ENCODE measurements at regions not wholly inside any gene's neighbourhood (a gene's known extent, or its start where the extent isn't known, plus 50 kb on each side); places are given as distances from the start of the nearest gene placed in this dataset.

GRCh38 chr13:82698383-82698782 is 1183.9 kb downstream of the SLITRK1 start:
- Histone ChIP-seq H3K4me1 (ENCODE audit: control insufficient read depth in 1 of 2, insufficient read depth in 2 of 2, low read length in 2 of 2) (no peaks in the 10 kb centered on the region), H3K79me2 (ENCODE audit: insufficient read depth, low read length) (no peaks in the 10 kb centered on the region), H2AFZ (ENCODE audit: insufficient read depth, low read depth, low read length, poor library complexity, severe bottlenecking) (no peak overlapping the region), H4K20me1 (ENCODE audit: insufficient read depth, low read length) (no peaks in the 10 kb centered on the region), H3K9ac (ENCODE audit: insufficient read depth, low read length, poor library complexity, severe bottlenecking) (no peak overlapping the region), H3K9me3 (replicated peaks in 1 of 2; ENCODE audit: control insufficient read depth in 1 of 2, insufficient read depth in 1 of 2, low read length in 2 of 2) (no peaks in the 10 kb centered on the region), H3K36me3 (replicated peaks in 1 of 2; ENCODE audit: control insufficient read depth in 1 of 2, insufficient read depth in 2 of 2, low read length in 2 of 2) (no peaks in the 10 kb centered on the region), H3K27ac (ENCODE audit: low read depth in 1 of 2, low read length in 2 of 2) (no peak overlapping the region), H3K4me2 (replicated peaks; ENCODE audit: extremely low read depth, low read length, poor library complexity, severe bottlenecking) (no peak overlapping the region), H3K27me3 (ENCODE audit: control insufficient read depth in 2 of 2, insufficient read depth in 2 of 2, low read length in 2 of 2) (no peaks in the 10 kb centered on the region), H3K4me3 (replicated peaks in 1 of 3; ENCODE audit: low read depth in 2 of 3, low read length in 3 of 3) (no peak overlapping the region)
- TF ChIP-seq CTCF (IDR thresholded peaks at IDR 0.05): no peak
- Mint-ChIP-seq H3K27me3 (ENCODE audit: low read depth in 3 of 3) (no peaks in the 10 kb centered on the region), H3K36me3 (no peaks in the 10 kb centered on the region), H3K27ac (no peak overlapping the region), H3K9me3 (peaks cover 0 to 3% (median 0%) of the 10 kb centered on the region in 7 donors), H3K4me1 (no peaks in the 10 kb centered on the region), H3K4me3 (no peak overlapping the region)
- no peak for DNase-seq
- intact Hi-C loops (cut with micrococcal nuclease): no loop called here

DNA sequence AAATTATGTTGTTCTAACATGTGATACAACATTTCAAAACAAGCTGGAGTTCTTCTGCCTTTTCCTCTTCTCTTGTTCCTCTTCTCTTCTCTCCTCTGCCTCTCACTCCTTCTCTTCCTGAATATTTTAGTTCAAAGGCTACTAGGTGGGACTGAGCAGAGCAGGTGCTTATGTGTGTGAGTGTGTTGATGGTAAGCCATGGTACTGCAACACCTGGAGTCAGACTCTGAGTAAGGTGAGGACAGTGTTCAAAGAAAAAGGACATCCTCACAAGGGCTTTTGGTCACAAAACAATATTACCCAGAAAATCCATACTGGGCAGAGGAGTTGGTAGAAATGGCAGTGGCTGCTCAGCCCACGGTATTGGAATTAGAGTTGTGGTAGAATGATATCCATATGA is 1188.7 kb downstream of the SLITRK1 start:
- Mint-ChIP-seq H3K27me3 (ENCODE audit: low read depth in 3 of 3) (no peaks in the 10 kb centered on the region), H3K4me1 (peaks cover 2% of the 10 kb centered on the region), H3K4me3 (no peak overlapping the region), H3K27ac (no peak overlapping the region), H3K9me3 (peaks cover 0 to 2% (median 0%) of the 10 kb centered on the region in 7 donors), H3K36me3 (no peaks in the 10 kb centered on the region)
- H4K20me1 ChIP-seq (ENCODE audit: insufficient read depth, low read length): no peaks in the 10 kb centered on the region
- H3K36me3 ChIP-seq (replicated peaks in 1 of 2; ENCODE audit: control insufficient read depth in 1 of 2, insufficient read depth in 2 of 2, low read length in 2 of 2): no peaks in the 10 kb centered on the region
- H3K9me3 ChIP-seq (replicated peaks in 1 of 2; ENCODE audit: control insufficient read depth in 1 of 2, insufficient read depth in 1 of 2, low read length in 2 of 2): no peaks in the 10 kb centered on the region
- WGBS (ENCODE audit: insufficient coverage): 100% methylated on average over 1 of the region's 1 CpG
- H3K27ac ChIP-seq (ENCODE audit: low read depth in 1 of 2, low read length in 2 of 2): no peak overlapping the region
- H2AFZ ChIP-seq (ENCODE audit: insufficient read depth, low read depth, low read length, poor library complexity, severe bottlenecking): no peak overlapping the region
- no peak overlapping the region for H3K9ac ChIP-seq (ENCODE audit: insufficient read depth, low read length, poor library complexity, severe bottlenecking)
- H3K27me3 ChIP-seq (ENCODE audit: control insufficient read depth in 2 of 2, insufficient read depth in 2 of 2, low read length in 2 of 2): no peaks in the 10 kb centered on the region
- DNase-seq: no peak
- intact Hi-C loops (cut with micrococcal nuclease): no loop called here
- no peaks in the 10 kb centered on the region for H3K79me2 ChIP-seq (ENCODE audit: insufficient read depth, low read length)
- no peak for TF ChIP-seq CTCF (IDR thresholded peaks at IDR 0.05)
- no peaks in the 10 kb centered on the region for H3K4me1 ChIP-seq (ENCODE audit: control insufficient read depth in 1 of 2, insufficient read depth in 2 of 2, low read length in 2 of 2)
- no peak overlapping the region for H3K4me2 ChIP-seq (replicated peaks; ENCODE audit: extremely low read depth, low read length, poor library complexity, severe bottlenecking)
- H3K4me3 ChIP-seq (replicated peaks in 1 of 3; ENCODE audit: low read depth in 2 of 3, low read length in 3 of 3): no peak overlapping the region

Measured in CD14-positive monocyte (primary cell).